NCI-H82 treated with DMSO at 0.1 percent for 48 hours (cell line): ENCODE measurements at regions not wholly inside any gene's neighbourhood (a gene's known extent, or its start where the extent isn't known, plus 50 kb on each side); places are given as distances from the start of the nearest gene placed in this dataset.
"Not testable (repeated sequence)": the region's sequence is repeated elsewhere in the genome, so short reads cannot be mapped to it uniquely, and the experiment has no call there.

Experiments
- DNase-seq: peaks from one replicate; lab custom pipeline; 2025; ENCODE audit not compliant: unreplicated experiment; lab: John Stamatoyannopoulos, UW

DNA sequence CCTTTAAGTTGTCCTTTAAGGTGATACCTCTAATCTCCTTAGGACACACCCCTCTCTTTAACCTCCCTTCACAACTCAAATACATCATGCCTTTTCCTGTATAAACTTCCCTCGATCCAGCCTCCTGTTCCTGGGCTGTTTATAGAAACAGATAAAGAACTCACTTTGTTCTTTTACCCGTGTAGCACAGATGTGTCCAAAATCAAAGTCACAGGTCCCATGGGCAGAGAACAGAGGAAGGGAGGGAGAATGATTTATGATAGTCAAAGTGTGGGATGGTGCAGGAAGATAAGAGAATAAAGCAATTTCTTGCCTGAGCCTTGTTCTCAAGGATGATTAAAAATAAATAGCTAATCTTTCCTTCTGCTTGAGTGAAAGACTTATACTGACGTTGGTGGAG, 50.3 kb upstream of the CABCOCO1 start:
- no peak for DNase-seq

DNA sequence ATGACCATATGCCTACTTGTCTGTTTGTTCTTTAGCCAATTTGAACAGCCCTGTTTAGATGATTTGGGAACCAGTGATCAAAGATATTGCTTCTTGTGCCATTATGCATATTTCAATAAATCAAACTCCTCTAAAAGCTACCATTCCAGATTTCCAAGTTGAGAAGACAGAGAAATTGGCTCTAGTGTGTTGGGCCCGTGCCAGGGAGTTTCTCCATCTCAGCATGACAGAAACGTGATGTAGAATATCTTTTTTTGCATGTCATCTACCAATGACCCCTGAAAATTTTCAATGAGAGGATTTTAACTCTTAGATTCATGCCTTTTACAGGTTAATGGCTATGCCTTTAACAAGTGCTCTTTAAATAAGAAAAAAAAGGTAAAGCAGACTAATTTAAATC, 50.7 kb upstream of the CABCOCO1 start:
- no peak for DNase-seq

DNA sequence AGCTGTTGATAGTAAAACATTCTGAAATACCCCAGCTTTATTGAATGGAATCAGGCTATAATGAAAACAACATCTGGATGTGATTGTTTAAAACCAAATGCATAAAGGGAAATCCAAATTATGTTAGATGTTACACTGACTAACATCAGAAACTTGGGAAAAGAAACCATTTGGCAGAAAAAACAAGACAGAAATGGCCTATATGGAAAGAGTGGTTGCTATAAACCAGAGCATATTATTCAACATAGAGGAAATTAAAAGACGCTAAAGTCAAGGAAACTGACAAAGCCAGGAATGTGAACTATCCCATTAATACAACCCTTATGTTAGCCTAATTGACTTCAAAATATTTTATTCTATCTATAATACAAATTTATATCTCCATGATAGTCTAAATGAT, 53.0 kb upstream of the CABCOCO1 start:
- no peak for DNase-seq

DNA sequence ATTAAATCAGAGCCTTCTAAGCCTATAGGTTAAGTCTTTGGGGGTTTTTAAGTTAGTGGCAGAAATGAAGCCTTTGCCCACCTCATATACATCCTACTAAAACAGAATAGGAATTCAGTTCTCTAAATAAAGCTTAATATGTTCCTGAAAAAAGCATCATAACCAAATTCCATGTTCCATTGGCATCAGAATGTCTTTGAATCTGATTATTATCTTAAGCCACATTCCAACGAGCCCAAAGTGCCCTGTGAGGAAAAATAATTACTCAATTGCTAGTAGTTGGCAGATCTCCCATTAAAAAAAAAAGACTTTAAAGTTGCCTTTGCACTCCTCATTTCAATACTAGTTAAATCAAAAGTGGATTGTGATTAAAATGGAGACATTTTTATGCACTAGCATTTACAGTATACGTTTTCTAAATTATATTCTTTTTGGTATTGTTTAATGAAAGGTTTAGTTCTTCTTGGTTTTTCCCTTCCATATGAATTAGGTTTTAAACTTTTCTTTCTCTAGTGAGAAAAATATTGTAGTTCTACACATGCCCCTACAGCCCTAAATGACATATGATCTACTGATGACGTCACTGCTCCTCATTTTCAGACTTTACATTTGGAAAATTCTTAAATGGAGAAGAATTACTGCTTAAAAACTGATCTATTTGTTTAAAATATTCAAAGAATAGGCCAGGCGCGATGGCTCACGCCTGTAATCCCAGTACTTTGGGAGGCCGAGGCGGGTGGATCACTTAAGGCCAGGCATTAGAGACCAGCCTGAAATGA, 54.3 kb upstream of the CABCOCO1 start:
- DNase-seq, result no peak

DNA sequence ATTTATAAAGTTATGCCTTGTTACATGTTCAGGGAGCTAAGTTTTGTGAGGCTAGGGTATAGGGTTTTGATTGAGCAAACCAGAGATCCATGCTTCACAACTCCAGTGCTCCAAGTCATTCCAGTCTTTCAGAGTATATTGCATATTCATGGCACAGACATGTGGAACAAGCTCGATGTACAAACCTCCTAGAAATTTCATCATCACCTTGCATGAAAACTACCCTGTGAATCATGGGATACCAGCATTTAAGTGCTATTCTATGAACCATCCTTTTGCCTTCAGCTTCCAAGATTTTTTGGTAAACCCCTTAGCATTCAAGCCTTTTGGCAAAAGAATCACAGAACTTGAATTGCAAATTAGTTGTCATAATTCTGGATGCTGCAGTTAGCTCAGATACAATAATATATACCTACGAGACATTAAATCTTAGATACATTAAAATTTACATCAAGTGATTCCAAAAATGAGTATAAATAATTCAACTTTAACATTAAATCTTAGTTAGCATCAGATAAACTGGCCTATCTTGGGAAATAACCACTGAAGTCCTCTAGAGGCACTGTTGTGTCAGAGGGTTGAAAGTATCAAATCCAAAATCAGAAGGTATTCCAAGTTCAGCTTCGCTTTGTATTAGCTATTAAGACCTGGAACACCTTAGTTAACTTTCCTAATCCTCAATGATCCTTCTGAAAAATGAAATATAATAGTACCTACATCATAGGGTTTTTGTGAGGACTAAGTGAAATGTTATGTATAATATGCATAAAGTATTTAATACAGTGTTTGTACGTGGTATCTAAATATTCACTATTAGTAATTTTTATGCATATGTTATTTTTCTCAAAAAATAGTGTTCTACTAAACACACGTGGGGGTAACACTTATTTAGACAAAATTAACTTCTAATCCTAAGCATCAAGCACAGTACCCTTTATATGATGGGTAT, 55.5 kb upstream of the CABCOCO1 start:
- DNase-seq, result no peak

DNA sequence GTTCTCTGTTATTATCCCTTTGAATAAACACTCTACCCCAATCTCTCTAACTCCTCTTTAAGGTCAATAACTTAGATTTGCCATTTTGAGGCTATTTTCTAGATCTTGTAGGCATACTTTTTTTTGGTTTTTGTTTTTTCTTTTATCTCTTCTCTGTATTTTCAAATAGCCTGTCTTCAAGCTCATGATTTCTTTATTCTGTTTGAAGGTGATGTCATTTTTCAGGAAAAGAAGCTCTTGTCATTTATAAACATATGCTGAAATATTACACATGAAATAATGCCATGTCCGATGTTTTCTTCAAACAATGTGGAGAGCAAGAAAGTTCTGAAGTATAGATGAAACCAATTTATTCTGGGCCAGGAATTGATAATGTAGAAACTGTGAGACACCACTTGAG, 57.5 kb upstream of the CABCOCO1 start:
- DNase-seq, result no peak

DNA sequence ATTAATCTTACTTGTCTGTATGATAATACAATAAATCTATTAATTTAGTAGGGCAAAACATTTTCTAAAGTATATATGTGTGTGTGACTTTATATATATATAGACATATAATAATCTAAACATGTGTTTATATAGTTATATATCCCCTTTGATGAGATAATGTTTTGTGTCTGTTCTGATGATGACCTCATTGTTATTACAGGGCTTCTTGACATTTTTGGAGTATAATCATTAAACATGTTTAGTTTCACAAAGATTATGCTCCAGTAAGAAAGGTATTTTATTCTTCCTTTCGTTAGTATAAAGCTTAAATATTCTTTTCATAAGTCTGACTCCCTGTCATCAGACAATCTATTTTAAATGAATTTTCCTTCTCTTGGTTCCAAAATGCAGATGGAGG, 62.3 kb upstream of the CABCOCO1 start:
- no peak for DNase-seq

DNA sequence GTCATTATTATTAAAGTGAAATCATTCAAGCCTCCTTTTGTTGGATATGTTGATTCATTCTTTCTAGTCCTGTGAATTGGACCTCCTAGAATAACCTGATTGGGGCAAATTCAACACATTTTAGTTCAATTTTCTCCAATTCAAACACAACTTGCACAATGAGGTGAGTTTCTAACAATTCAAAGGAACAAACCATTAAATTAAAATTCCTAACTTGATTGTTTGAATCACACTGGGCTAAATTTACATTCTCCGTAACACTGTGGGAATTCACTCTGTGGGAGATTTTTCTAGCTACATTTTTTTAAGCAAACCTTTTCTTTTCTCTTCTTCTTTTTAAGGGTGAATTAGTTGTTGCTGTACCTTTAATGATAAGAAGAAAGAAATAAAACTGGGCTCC, 68.3 kb upstream of the CABCOCO1 start:
- no peak for DNase-seq

DNA sequence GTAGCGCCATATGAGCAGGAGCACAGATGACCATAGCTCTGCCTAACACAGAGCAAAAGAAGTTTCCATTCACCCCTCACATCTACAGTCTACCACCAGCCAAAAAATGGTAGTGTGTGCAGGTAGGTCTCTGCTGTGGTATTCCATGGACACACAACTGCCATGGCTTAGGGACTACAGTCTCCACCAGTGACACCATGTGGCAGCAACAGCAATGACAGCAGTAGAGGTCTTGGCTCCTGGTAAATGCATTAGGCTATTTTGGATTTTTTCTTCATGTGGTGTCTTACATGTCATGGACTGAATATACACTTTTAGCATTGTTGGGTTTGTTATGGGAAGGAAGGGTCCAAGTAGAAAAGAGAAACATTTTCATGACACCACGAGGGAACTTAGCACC, 70.1 kb upstream of the CABCOCO1 start:
- DNase-seq, result no peak

DNA sequence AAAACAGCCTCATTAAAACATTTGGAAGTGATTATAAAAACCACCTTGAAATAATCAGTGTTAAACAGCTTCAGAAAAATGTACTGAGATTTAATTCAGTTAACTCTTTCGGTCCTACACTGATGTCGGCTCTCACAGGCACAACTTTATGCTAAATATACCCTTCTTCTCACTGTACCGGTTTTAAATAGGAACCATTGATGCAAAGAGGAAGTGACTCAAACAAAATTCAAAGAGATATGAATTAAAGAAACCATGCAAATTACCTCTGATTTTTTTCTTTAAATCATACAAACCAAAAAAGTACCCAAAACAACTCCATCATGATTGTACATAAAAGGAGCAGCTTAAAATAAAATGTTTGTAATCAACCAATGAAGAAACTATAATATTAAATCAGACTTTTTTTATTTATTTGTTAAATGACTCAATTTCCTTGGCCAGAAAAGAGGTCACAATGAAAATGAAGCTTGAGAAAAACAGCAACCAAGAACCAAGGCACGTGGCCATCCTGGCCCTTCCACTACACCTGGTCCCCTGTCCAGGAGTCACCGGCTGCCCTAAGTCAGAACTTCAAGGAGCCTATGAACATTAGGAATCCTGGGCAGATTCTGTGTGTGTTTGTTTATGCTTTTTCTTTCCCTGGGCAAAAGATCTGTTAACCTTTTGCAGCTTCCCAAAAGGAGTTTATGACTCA, 73.0 kb upstream of the CABCOCO1 start:
- no peak for DNase-seq

DNA sequence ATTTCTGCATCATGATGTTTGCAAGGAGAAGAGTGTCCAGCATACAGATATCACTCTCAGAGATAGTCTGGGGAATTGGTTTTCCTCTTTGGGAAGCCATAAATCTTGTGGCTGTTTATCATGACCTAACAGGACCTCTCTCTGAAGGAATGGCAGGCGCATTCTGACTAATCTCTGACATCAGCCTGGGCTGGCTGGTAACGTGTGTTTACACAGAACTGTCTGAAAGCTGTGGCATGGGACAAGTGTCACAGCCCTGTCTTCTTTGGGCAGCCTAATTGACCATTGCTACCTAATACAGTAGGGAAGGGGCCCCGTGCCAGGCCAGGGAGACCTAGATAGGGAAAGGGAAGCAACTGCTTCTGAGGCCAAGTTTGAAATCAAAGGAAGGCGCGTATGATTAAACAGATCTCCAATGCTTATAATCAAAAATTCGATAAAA, 73.9 kb upstream of the CABCOCO1 start:
- DNase-seq, result peak; percentile 22

DNA sequence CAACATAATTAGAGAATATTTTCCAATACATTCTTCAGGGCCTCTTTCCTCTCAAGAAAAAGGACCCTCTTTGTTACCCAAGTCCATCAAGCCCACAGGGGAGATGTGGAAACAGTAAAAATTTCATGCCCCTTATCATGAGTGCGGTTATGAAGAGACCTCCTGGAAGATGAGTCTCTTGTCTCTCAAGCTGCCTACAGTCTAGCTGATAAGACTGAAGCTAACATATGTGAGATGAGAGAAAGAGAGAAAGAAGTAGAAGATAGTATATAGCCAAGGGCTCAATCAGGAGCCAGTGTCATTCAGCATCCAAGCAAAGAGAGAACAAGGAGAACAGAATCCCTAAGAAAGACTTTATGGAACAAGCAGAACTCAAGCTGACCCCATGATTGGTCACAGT, 75.9 kb upstream of the CABCOCO1 start:
- DNase-seq, result no peak

DNA sequence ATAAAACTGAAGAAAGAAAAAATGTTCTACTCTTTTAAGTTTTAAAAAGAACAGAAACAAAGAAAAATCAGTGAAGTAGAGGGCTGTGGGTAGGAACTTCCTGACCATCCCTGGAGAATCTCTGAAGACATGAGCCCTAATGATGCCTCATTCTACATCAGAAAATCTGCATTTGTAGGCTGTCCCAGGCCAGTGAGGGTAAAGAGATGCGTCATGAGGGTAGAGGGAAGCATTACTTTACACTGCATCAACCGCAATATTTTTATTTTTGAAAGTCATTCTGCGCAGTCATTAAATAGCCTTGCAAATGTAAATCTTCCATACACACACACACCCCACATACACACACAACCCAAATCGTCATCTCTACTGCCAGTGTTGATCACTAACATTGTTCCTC, 82.1 kb upstream of the CABCOCO1 start:
- no peak for DNase-seq

DNA sequence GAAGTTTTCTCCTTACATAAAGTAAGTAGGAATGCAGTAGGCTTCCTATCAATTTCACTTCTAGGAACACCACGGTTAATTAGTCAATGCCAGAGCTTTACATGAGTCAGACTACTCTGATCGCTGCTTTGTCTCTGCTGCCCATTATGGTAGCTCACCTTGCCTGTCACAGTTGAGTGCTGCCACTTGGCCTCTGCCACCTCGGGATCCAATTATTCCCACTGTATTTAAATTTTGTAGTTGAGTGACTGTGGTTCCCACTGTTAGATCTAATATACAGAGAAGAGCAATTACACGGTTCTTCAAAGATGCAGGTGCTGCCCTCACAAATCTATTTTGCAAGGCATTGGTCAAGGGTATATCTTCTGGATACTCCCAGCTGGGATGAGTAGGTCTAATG, 92.5 kb upstream of the CABCOCO1 start:
- not testable (repeated sequence) for DNase-seq

DNA sequence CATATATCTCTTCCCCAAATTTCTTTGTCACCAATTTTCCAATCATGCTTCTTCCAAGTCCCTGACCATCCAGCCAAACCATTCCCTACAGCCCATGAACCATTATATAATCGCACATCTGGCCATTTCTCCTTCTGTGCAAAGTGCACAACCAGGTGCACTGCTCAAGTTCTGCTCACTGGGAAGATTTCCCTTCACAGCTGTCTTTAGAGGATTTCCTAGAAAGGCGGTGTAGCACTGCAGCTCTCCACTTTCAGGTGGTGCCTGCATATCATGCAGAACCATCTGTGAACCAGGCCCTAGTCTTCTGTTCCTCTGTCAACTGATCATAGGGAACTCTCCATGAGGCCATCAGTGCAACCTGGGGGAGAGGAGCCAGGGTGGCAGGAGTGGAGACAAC, 95.0 kb upstream of the CABCOCO1 start:
- DNase-seq, result no peak

DNA sequence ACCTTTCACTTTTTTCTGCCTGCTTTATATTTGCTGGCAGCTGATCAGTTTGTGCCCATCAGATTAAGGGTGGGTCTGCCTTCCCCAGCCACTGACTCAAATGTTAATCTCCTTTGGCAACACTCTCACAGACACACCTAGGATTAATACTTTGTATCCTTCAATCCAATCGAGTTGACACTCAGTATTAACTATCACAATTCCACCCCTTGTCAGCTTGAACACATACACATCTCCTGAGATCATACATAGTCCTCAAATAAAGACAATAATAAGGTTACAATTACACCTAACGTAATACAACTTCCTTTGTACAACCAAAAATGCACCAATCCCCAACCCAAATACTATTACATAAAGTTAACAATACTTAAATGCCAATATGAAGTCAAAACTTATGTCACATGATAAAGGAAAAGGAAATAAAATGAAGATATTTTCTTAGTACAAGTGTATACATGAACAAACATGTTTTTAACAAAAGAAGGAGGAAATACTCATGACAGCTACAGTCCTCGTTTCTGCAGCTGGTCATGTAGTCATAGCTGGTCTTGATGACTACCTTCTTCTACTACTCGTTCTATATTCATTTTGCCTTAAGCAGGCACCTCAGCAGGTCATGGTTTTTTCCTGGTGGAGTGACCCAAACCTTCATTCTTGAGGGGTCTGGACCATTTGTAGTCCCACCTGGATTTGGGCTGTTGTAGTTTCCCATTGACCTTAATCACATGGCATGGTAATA, 96.7 kb upstream of the CABCOCO1 start:
- DNase-seq, result no peak

DNA sequence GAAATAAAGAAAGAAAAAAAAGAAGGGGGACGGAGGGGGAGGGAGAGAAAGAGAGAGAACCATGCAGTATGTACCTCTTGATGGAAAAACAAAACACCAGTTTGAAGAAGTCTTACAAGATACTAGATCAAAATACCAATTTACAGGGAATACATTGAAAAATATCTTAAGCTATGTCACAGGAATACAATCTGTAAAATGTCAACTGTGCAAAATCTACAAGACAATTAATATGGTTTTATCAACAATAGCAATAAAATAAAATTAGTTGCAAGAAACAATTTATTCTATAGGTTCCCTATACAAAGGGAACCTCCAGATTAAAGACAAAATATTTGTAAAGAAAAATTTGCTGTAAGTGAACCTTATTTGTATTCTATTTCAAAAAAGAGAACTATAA, 98.3 kb upstream of the CABCOCO1 start:
- no peak for DNase-seq

DNA sequence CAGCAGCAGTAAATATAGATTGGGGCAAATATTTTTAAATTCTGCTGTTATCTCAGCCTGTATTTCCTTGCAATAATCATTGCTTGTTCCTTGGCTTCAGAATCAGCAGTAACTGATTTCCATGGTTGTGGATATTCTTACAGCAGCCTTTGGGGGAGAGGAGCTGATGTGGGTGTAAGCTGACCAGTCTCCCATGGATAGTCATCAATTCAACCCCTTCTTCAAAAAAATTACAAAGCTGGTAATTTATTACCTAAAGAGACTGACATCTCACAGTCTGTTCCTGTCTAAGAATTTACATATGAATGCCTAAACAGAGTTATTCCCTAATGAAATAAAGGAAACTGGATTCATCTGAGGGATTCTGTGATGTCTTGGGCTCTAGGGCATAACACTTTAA, 103.1 kb upstream of the CABCOCO1 start:
- DNase-seq, result no peak

DNA sequence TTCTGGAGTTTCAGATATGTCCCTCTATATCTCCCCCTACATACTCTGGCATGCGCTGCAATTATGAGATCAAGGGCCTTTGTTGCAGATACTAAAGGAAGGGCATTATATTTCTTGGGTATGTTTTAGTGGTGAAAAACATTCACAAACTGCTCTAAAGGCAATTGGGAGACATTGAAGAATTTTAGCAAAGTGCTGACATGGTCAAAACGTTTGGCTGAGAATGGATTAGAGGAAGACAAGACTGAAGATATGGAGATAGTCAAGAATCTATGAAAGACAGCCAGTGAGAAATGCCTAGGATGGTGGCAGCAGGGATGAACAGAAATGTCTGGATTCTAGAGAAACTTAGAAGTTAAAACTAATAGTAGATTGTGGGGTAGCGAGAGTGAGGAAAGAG, 104.5 kb upstream of the CABCOCO1 start:
- DNase-seq, result no peak

DNA sequence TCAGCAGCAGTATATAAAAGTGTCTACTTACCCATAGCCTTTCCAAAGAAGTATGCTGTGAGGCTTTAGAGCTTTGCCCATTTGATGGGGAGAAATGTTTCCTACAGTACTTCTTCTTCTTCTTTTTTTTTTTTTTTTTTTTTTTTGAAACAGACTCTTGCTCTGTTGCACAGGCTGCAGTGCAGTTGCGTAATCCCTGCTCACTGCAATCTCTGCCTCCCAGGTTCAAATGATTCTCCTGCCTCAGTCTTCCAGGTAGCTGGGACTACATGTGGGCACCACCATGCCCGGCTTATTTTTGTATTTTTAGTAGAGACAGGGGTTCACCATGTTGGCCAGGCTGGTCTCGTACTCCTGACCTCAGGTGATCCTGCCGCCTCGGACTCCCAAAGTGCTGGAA, 101.7 kb upstream of the TMEM26 start:
- no peak for DNase-seq

DNA sequence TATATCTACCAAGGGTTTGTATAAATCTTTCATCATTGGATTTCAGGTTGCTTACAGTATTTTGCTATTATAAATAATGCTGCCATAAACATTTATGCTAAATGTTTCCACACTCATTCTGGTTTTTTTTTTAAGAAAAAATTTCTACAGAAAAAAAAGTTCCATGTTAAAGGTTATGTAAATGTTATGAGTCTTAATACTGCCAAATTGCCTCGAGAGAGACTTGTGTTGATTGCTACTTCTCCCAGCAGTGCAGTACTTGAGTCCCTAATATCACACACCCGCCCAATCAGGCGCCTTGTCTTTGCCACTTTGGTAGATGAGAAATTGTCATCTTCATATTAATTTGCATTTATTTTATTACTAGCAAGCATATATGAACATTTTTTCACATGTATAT, 96.7 kb upstream of the TMEM26 start:
- DNase-seq, result no peak
